ENCODE measurements at regions not wholly inside any gene's neighbourhood (a gene's known extent, or its start where the extent isn't known, plus 50 kb on each side); places are given as distances from the start of the nearest gene placed in this dataset.
A peak's percentile ranks its signal among the peaks of the same experiment; 100 is the strongest.

DNA sequence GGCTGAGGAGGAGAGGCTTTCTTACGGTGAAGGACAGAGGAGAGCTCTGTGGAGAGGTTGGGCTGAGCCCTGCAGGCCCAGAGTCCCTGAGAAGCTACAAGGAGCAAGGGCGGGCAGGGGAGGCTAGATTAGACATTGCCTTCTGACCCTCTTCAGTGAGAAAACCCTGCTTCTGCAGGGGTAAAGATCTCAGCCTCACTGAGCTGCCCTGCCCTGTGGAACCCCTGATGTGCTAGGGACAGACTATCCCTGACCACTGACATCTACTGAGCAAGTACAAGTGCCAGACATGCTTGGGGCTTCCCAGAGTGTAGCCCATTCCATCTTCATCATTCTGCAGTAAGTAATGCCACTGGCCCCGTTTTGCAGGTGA lies 111.5 kb downstream of the CYP26B1 start:
- TF ChIP-seq CTCF (IDR thresholded peaks at IDR 0.05) (no peak), POLR2A (IDR thresholded peaks at IDR 0.05) (no peak), EP300 (IDR thresholded peaks at IDR 0.05) (no peak), POLR2AphosphoS5 (IDR thresholded peaks at IDR 0.05) (no peak)
- WGBS: 84% methylated on average over 2 of the region's 3 CpGs
- H3K4me1 ChIP-seq: peaks cover 22% of the 10 kb centered on the region
- H3K27me3 ChIP-seq: no peaks in the 10 kb centered on the region
- H3K9me3 ChIP-seq: no peaks in the 10 kb centered on the region
- no peaks in the 10 kb centered on the region for H3K36me3 ChIP-seq
- H3K27ac ChIP-seq: no peak overlapping the region
- no peak overlapping the region for H3K4me3 ChIP-seq
- no peak for DNase-seq (ENCODE audit: low spot score in 2 of 2)

DNA sequence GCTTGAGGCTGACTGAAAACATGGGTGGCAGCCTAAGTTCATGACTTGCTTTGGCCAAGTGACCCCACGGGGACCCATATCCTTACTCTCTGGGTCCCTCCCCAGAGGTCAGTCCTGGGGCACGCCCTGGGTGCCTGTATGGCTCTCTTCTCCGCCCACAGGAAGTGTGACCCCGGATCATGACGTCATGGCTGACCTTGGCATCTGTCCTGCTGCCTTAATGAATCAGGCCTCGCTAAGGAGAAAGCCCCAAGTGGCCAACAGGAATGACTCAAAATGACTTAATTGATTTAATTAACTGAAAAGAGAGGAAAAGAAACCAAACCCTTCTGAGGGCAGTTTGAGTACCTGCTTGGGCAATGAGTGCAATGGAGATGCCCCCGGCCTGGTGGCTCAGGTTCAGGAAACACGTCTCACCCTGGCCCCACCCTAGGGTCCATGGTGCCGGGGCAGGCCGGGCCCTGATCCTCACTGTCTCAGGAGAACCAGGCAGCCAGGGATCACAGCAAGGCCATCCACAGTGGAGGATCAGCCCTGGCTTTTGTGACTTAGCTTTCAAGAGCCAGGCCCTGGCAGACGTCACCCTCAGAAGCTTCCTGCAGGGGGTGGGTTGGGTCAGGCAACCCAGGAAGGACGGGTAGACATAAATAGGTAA lies 112.0 kb downstream of the CYP26B1 start:
- no peaks in the 10 kb centered on the region for H3K9me3 ChIP-seq
- no peaks in the 10 kb centered on the region for H3K36me3 ChIP-seq
- no peak overlapping the region for H3K27ac ChIP-seq
- no peak overlapping the region for H3K4me3 ChIP-seq
- 53% methylated on average over 11 of the region's 12 CpGs for WGBS
- peaks cover 17% of the 10 kb centered on the region for H3K4me1 ChIP-seq
- no peaks in the 10 kb centered on the region for H3K27me3 ChIP-seq
- DNase-seq (ENCODE audit: low spot score in 2 of 2): no peak
- TF ChIP-seq POLR2A (IDR thresholded peaks at IDR 0.05) (no peak), CTCF (IDR thresholded peaks at IDR 0.05) (no peak), POLR2AphosphoS5 (IDR thresholded peaks at IDR 0.05) (no peak), EP300 (IDR thresholded peaks at IDR 0.05) (no peak)

GRCh38 chr2:72034353-72035095 lies 113.1 kb downstream of the CYP26B1 start:
- WGBS: 83% methylated on average over 12 of the region's 14 CpGs
- no peaks in the 10 kb centered on the region for H3K36me3 ChIP-seq
- H3K4me1 ChIP-seq: peaks cover 16% of the 10 kb centered on the region
- no peaks in the 10 kb centered on the region for H3K9me3 ChIP-seq
- no peaks in the 10 kb centered on the region for H3K27me3 ChIP-seq
- H3K27ac ChIP-seq: no peak overlapping the region
- no peak for TF ChIP-seq POLR2A (IDR thresholded peaks at IDR 0.05)
- TF ChIP-seq POLR2AphosphoS5 (IDR thresholded peaks at IDR 0.05): no peak
- TF ChIP-seq EP300 (IDR thresholded peaks at IDR 0.05): no peak
- TF ChIP-seq CTCF (IDR thresholded peaks at IDR 0.05): no peak
- no peak overlapping the region for H3K4me3 ChIP-seq
- DNase-seq (ENCODE audit: low spot score in 2 of 2): no peak

GRCh38 chr2:72033636-72034035 lies 114.0 kb downstream of the CYP26B1 start:
- Histone ChIP-seq H3K9me3 (no peaks in the 10 kb centered on the region), H3K4me3 (no peak overlapping the region), H3K27ac (no peak overlapping the region), H3K36me3 (no peaks in the 10 kb centered on the region), H3K4me1 (peaks cover 16% of the 10 kb centered on the region), H3K27me3 (no peaks in the 10 kb centered on the region)
- 61% methylated on average over 8 of the region's 8 CpGs for WGBS
- no peak for DNase-seq (ENCODE audit: low spot score in 2 of 2)
- TF ChIP-seq POLR2A (IDR thresholded peaks at IDR 0.05): no peak
- no peak for TF ChIP-seq EP300 (IDR thresholded peaks at IDR 0.05)
- TF ChIP-seq POLR2AphosphoS5 (IDR thresholded peaks at IDR 0.05): no peak
- TF ChIP-seq CTCF (IDR thresholded peaks at IDR 0.05): no peak

DNA sequence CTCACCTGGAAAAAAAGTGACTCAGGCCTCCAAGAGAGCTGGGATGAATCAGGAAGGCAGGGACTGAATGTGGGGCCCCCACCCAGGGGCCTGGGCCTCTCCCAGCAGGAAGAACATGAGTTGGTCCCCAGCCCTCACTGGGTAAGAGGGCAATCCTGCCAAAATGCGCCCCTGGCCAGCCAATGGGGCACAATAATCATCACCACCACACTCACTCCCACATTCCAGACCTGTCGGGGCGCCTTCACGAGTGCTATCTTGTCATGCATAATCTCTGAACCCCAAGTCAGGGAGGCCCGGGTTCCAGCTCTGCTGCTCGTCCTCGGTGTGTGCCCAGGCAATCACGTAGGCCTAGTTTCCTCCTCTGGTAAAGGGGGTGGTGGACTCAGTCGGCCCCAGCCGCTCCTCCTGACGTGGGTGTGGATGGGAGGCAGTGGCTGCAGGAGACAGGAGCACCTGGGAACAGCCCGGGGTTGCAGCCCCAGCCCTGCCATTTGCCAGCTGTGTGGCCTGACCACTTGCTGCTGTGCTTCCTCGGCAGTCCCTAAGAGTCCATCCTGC lies 115.1 kb downstream of the CYP26B1 start:
- no peak overlapping the region for H3K27ac ChIP-seq
- H3K9me3 ChIP-seq: no peaks in the 10 kb centered on the region
- no peak overlapping the region for H3K4me3 ChIP-seq
- no peaks in the 10 kb centered on the region for H3K27me3 ChIP-seq
- H3K4me1 ChIP-seq: peaks cover 16% of the 10 kb centered on the region
- TF ChIP-seq CTCF (IDR thresholded peaks at IDR 0.05) (no peak), EP300 (IDR thresholded peaks at IDR 0.05) (no peak), POLR2AphosphoS5 (IDR thresholded peaks at IDR 0.05) (no peak), POLR2A (IDR thresholded peaks at IDR 0.05) (no peak)
- H3K36me3 ChIP-seq: no peaks in the 10 kb centered on the region
- peak in 1 of 2 donors; percentile 57 for DNase-seq (ENCODE audit: low spot score in 2 of 2)
- WGBS: 45% methylated on average over 2 of the region's 13 CpGs
